HTR-8/SVneo (cell line): ENCODE measurements at regions not wholly inside any gene's neighbourhood (a gene's known extent, or its start where the extent isn't known, plus 50 kb on each side); places are given as distances from the start of the nearest gene placed in this dataset.
"Not testable (repeated sequence)": the region's sequence is repeated elsewhere in the genome, so short reads cannot be mapped to it uniquely, and the experiment has no call there.

Source experiments
- DNase-seq: peaks from one replicate; pipeline ENCODE4 v3.0.0; 2011; ENCODE audit warnings: low spot score, mixed read lengths; ENCODE audit not compliant: insufficient read length
- FAIRE-seq: peaks from 2 replicates; lab custom pipeline; 2011; peaks lifted over from hg19 to GRCh38; lab: Jason Lieb, UNC

GRCh38 chr4:1573830-1574459 is 110.2 kb downstream of the FAM53A start:
- DNase-seq: no peak
- FAIRE-seq: no peak

GRCh38 chr4:1572964-1573720 is 111.0 kb downstream of the FAM53A start:
- no peak for DNase-seq
- FAIRE-seq: peak; percentile 94

GRCh38 chr4:1572521-1572920 is 111.6 kb downstream of the FAM53A start:
- DNase-seq: no peak
- no peak for FAIRE-seq

- DNase-seq (no peak), FAIRE-seq (no peak)
Measured at GRCh38 chr4:1572010-1572385, 112.1 kb downstream of the FAM53A start.

DNA sequence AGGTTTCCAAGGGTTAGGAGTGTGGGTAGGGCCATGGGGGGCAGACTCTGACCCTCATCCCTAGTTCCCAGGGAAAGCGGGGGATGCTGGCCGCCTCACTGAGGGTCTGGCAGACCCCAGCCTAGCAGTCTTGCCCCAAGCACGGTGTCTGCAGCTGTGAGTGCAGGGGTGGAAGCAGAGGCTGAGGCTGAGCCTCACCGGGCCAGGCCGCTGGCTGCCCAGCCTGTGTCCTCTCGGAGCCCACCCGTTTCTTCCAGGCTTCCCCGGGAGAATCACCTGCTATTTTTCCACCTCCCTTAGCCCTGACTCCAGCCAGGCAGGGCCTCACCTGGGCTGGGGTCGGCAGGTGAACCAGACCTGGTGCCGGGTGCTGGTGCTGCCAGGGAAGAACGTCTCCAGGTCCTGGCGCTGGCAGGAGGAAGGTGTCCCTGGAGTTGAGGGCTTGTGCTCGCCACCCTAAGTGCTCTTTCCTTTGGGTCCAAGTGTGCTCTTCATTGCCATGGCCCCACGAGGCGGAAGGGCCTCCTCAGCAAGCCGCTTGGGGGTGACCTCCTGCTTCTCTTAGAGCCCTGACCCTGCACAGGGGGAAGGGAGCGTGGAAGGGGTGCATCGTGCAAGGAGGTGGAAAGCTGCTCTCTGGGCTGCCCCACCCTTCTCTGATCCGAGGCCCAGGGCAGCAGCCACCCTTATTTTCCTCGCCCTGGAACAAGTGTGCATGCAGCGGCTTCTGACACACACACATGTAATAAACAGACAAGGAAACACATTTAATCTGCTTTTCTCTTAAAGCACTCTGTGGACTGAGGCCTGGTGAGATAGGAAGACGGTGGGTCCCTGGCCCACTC is 112.7 kb downstream of the FAM53A start:
- FAIRE-seq: no peak

DNA sequence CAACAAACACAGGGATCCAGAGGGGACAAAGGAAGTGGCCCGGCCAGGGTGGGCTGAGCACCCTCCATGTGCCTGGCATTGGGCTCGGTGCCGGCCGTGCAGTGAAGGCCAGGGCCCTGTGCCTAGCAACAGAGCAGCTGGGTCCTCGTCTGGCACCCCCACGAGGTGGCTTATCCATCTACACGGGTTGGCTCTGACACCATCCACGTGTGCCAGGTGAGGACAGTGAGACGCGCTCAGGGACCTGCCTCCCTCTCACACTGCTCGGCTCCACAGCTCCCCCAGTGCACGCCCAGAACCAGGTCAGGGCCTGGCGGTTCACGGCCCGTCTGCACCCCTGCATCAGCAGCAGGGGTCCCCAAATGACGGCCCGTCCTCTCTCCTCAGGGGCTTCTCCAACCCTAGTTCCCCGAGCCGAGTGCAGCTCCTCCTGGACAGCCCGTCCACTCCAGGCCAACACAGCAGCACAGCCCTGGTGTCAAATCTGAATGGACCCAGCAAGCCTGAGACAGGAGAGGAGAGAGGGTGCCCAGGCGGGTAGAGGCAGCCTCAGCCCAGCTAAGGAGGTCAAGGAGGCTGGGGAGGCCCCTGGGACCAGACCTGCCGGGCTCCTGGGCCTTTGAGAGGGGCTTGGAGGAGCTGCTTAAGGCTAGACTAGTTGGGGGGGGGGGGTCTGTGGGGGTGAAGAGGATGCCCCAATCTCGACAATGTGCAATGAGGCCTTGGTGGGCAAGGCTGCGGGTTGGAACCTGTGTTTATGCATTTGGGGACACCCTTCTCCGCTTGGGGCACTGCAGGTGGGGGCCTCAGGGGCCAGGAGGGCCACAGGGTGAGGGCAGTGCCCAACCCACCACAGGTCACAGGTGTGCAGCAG is 113.6 kb downstream of the FAM53A start:
- FAIRE-seq: no peak
- DNase-seq: no peak

More for the DNA sequence above, 112.7 kb downstream of the FAM53A start:
- no peak for DNase-seq

DNA sequence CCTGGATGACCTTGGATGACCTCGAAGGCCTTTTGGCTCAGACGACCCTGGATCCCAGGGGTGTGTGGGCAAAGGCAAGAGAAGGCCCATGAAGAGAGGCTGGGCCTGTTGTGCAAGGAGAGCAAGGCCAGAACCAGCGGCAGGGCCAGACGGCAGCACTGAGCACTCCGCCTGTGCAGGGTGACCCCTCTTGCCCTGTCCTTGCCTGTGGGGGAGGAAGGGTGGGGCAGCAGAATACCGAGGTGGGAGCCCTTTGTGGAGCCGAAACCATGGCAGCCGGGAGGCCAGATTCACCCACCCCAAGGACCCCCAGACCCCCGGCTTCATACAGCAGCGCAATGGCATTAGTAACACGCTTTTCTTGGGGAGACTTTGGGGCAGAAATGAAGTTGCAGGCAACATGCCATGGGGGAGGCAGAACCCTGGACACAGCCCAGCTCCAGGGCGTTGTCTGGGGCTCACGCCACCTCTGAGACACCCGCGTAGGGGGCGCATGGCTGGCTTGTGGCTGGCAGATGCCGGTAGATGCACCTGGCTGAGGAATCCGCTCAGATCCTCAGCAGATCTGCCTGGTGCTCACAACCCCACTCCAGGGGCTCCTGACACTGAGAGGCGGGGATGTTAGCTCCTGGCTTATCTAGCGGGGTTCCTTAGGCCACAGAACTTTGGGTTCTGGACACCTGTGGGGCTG is 114.5 kb downstream of the FAM53A start:
- FAIRE-seq (no peak), DNase-seq (no peak)

GRCh38 chr4:1568855-1569460 is 115.2 kb downstream of the FAM53A start:
- no peak for FAIRE-seq
- no peak for DNase-seq

DNA sequence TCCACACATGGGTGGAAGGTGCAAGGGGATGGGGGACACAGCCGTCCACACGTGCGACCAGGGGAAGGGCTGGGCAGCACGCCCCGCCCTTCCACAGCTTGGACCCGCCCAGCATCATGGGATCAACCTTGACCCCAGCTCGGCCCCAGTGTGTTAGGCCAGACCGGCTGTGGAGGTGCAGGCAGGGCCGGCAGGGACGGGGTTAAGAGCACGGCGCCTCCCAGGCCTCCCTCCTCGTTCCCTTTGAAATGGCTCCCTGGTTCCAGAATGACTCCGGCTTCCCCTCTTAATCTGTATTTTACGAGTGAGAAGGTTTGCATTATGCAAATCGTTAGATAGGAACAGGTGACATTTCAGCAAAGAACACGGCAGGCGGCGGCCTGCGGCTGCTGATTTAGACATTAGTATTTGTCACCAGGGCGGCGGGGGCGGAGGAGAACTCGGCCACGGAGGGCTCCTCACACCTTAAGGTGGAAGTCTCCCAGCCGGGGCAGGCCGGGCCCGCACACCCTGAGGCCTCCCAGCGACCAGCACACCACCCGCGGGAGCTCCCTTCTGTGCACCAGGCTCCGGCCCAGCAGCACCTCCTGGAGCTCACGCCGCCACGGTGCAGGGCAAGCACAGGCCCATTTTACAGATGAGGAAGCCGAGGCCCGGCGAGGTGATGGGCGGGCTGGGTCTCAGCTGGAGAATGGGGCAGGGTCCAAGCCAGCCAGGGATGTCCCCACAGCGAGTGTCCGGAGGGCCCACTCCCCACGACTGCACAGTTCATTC is 116.1 kb downstream of the FAM53A start:
- FAIRE-seq: no peak
- DNase-seq: no peak

- FAIRE-seq: no peak
- no peak for DNase-seq
Measured at GRCh38 chr4:1567519-1567807, 116.7 kb downstream of the FAM53A start.

- DNase-seq (no peak), FAIRE-seq (no peak)
Measured at GRCh38 chr4:1566838-1567518, 117.1 kb downstream of the FAM53A start.

GRCh38 chr4:1566301-1566837 is 117.7 kb downstream of the FAM53A start:
- DNase-seq: not testable (repeated sequence)
- peak; percentile 31 for FAIRE-seq

- DNase-seq (no peak), FAIRE-seq (no peak)
Measured at GRCh38 chr4:1565598-1566295, 118.4 kb downstream of the FAM53A start.

GRCh38 chr4:1564535-1565375 is 119.4 kb downstream of the FAM53A start:
- no peak for FAIRE-seq
- no peak for DNase-seq

DNA sequence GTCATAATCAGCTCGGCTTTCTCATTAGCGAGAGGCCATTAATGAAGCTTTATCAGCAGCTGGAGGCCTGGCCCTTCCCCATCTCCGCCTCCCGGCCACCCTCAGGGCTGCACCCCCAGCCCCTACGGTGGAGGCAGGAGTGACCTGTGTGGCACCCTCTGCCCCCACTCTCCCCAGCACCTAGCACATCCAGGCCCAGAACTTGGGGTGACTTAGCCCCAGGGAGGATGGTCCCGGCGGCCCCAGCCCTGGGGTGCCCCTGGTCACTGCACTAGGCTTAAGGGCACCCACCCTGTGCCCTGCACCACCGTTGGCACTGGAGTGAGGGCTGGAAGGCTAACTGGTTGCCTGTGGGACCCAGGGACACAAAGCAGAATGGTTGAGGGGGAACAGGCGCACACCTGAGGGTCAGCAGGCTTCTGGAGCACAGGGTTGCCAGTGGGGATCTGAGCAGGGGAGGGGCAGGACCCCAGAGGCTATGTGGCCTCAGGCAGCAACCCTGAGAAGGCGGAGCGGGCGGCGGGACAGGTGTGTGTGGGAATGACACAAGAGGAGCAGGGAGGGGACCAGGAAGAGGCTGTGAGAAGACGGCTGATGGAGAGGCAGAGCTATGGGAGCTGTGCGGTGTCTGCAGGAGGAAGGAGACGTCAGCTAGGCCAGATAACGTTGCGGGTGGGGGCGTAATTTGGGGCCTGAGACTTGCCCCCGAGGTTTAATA is 120.2 kb downstream of the FAM53A start:
- no peak for FAIRE-seq
- no peak for DNase-seq

GRCh38 chr4:1563241-1563640 is 120.9 kb downstream of the FAM53A start:
- DNase-seq: no peak
- FAIRE-seq: no peak
